Mammary epithelial cell (primary cell): ENCODE measurements at regions not wholly inside any gene's neighbourhood (a gene's known extent, or its start where the extent isn't known, plus 50 kb on each side); places are given as distances from the start of the nearest gene placed in this dataset.

ENCODE experiments used
- EZH2 ChIP-seq: IDR thresholded peaks from 2 replicates; pipeline ENCODE4 v1.6.1; 2012; ENCODE audit warnings: low read length, inconsistent platforms, borderline replicate concordance
- TF ChIP-seq, protein P1 (sequence below), 2 donors: IDR thresholded peaks in 1 of 2; conservative IDR thresholded peaks in 1 of 2; 2 replicates each; pipeline ENCODE4 v1.5.1; 2011 to 2012; ENCODE audit warnings: inconsistent platforms in 2 of 2, low read length in 2 of 2, mild to moderate bottlenecking in 2 of 2, control low read depth in 1 of 2, low read depth in 1 of 2; ENCODE audit not compliant: insufficient read depth in 1 of 2; ENCODE audit errors: extremely low read depth in 1 of 2

DNA sequence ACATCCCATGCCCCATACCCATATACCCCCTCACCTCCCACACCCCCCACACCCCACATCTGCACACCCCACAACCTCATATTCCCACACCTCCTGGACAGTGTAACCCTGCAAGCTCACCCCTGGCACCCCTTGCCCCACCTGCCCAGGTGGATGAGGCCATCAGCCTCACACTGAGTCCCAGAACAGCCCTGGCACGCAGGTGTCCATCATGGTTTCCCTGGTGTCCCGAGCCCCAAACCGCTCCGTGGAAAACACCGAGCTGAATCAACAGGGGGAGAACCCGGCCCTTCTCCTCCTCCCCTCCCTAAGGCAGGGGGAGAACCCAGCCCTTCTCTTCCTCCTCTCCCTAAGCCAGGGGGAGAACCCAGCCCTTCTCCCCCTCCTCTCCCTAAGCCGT is 415.6 kb upstream of the SALL3 start:
- TF ChIP-seq, protein P1, sequence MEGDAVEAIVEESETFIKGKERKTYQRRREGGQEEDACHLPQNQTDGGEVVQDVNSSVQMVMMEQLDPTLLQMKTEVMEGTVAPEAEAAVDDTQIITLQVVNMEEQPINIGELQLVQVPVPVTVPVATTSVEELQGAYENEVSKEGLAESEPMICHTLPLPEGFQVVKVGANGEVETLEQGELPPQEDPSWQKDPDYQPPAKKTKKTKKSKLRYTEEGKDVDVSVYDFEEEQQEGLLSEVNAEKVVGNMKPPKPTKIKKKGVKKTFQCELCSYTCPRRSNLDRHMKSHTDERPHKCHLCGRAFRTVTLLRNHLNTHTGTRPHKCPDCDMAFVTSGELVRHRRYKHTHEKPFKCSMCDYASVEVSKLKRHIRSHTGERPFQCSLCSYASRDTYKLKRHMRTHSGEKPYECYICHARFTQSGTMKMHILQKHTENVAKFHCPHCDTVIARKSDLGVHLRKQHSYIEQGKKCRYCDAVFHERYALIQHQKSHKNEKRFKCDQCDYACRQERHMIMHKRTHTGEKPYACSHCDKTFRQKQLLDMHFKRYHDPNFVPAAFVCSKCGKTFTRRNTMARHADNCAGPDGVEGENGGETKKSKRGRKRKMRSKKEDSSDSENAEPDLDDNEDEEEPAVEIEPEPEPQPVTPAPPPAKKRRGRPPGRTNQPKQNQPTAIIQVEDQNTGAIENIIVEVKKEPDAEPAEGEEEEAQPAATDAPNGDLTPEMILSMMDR (conservative IDR thresholded peaks at IDR 0.05 in 1 of 2, IDR thresholded peaks at IDR 0.05 in 1 of 2; ENCODE audit: extremely low read depth in 1 of 2, insufficient read depth in 1 of 2, low read depth in 1 of 2, low read length in 2 of 2) = no peak
- no peak for TF ChIP-seq EZH2
